Sigmoid colon (tissue), 4 donors: ENCODE measurements at regions not wholly inside any gene's neighbourhood (a gene's known extent, or its start where the extent isn't known, plus 50 kb on each side); places are given as distances from the start of the nearest gene placed in this dataset.

Experiments
- EP300 ChIP-seq, 4 donors: sonication (generic); formaldehyde crosslinking; IDR thresholded peaks; one replicate each; pipeline ENCODE4 v1.6.1; 2017; ENCODE audit warnings: antibody characterized with exemption in 4 of 4
- POLR2AphosphoS5 ChIP-seq, 4 donors: sonication (generic); formaldehyde crosslinking; IDR thresholded peaks; one replicate each; pipeline ENCODE4 v1.6.1; 2017; ENCODE audit warnings: antibody characterized with exemption in 4 of 4
- TF ChIP-seq, protein P1 (sequence below), 4 experiments: fragments of 450-650 bp in 3 of 4; fragments of 200-600 bp in 1 of 4; IDR thresholded peaks; one replicate each; pipeline ENCODE4 v1.5.1; 2016 to 2019; ENCODE audit warnings: antibody characterized with exemption in 4 of 4, mild to moderate bottlenecking in 3 of 4, moderate library complexity in 2 of 4

DNA sequence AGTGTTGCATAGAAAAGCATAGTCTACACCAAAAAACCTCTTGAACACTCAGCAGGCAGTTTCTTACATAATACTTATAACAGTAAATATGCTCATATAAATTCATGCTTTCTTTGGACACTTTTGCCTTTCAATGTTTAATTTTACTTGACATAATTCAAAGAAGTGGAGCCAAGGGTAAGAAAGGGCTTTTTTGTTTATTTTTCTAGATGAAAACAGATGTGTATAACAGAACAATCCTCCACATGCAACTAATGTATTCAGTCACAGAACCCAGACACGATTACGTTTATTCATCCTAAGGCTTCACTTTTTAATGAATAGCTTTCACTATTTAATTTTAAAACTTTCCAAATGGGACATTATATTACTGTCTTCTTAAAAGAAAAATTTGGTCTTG, 58.0 kb upstream of the PTPN13 start:
- no peak for TF ChIP-seq POLR2AphosphoS5 (IDR thresholded peaks at IDR 0.05)
- TF ChIP-seq, protein P1, sequence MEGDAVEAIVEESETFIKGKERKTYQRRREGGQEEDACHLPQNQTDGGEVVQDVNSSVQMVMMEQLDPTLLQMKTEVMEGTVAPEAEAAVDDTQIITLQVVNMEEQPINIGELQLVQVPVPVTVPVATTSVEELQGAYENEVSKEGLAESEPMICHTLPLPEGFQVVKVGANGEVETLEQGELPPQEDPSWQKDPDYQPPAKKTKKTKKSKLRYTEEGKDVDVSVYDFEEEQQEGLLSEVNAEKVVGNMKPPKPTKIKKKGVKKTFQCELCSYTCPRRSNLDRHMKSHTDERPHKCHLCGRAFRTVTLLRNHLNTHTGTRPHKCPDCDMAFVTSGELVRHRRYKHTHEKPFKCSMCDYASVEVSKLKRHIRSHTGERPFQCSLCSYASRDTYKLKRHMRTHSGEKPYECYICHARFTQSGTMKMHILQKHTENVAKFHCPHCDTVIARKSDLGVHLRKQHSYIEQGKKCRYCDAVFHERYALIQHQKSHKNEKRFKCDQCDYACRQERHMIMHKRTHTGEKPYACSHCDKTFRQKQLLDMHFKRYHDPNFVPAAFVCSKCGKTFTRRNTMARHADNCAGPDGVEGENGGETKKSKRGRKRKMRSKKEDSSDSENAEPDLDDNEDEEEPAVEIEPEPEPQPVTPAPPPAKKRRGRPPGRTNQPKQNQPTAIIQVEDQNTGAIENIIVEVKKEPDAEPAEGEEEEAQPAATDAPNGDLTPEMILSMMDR (IDR thresholded peaks at IDR 0.05): no peak
- no peak for TF ChIP-seq EP300 (IDR thresholded peaks at IDR 0.05)
